ENCODE measurements at regions not wholly inside any gene's neighbourhood (a gene's known extent, or its start where the extent isn't known, plus 50 kb on each side); places are given as distances from the start of the nearest gene placed in this dataset.

DNA sequence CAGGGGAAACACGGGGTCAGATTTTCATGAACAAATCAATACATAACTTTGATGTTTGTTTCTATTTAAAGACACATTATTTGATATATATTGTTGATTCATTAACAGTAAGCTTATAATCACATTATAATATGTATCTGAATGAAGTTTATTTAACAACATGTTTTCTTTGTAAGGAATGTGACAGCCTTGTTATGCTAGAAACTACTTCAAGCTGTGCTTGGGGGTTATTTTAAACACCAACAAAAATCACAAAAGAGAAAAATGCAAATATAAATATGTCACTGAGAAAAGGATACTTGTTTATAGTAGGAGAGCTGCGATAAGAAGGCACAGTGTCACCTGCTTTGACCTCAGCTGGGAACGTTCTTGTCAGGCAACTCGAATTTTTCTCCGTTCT lies 354.6 kb upstream of the AGA start:
- intact Hi-C loops (cut with DNase I), result no loop called here
- TF ChIP-seq POLR2A (IDR thresholded peaks at IDR 0.05), result no peak
- TF ChIP-seq, protein P1, sequence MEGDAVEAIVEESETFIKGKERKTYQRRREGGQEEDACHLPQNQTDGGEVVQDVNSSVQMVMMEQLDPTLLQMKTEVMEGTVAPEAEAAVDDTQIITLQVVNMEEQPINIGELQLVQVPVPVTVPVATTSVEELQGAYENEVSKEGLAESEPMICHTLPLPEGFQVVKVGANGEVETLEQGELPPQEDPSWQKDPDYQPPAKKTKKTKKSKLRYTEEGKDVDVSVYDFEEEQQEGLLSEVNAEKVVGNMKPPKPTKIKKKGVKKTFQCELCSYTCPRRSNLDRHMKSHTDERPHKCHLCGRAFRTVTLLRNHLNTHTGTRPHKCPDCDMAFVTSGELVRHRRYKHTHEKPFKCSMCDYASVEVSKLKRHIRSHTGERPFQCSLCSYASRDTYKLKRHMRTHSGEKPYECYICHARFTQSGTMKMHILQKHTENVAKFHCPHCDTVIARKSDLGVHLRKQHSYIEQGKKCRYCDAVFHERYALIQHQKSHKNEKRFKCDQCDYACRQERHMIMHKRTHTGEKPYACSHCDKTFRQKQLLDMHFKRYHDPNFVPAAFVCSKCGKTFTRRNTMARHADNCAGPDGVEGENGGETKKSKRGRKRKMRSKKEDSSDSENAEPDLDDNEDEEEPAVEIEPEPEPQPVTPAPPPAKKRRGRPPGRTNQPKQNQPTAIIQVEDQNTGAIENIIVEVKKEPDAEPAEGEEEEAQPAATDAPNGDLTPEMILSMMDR (IDR thresholded peaks at IDR 0.05), result no peak
- WGBS, 2 donors, result 53 to 54% methylated on average over 5 of the region's 5 CpGs
- DNase-seq, result no peak
- H3K36me3 ChIP-seq, result no peaks in the 10 kb centered on the region
- H3K27me3 ChIP-seq, result no peaks in the 10 kb centered on the region
- H3K4me3 ChIP-seq (replicated peaks in 1 of 3), result no peak overlapping the region
- no peak overlapping the region for H3K27ac ChIP-seq
- H3K9me3 ChIP-seq, result no peaks in the 10 kb centered on the region
- H3K4me1 ChIP-seq, result no peaks in the 10 kb centered on the region

DNA sequence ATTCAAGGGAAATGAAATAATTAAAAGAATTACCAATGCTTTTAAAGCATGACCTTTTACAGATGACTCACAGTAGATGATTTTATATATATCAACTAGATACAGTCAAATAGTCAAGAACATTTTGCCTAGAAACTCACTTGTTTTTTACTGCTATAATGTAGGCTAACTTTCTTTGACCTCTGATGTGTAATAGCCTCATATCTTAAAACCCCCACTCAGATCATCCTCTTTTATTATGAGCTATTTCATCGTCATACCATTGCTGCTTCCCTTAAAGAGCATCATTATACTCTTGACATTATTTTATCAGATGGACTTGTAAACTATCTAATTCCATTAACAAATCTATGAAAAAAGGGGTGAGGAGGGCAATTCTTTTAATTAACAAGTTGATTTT lies 355.9 kb upstream of the AGA start:
- intact Hi-C loops (cut with DNase I), result no loop called here
- Histone ChIP-seq H3K36me3 (no peaks in the 10 kb centered on the region), H3K4me1 (no peaks in the 10 kb centered on the region), H3K27me3 (no peaks in the 10 kb centered on the region), H3K9me3 (no peaks in the 10 kb centered on the region), H3K27ac (no peak overlapping the region), H3K4me3 (replicated peaks in 1 of 3) (no peak overlapping the region)
- 51 to 52% methylated on average over 1 of the region's 1 CpG for WGBS, 2 donors
- no peak for DNase-seq
- no peak for TF ChIP-seq POLR2A (IDR thresholded peaks at IDR 0.05)
- TF ChIP-seq, protein P1 (IDR thresholded peaks at IDR 0.05), result no peak

DNA sequence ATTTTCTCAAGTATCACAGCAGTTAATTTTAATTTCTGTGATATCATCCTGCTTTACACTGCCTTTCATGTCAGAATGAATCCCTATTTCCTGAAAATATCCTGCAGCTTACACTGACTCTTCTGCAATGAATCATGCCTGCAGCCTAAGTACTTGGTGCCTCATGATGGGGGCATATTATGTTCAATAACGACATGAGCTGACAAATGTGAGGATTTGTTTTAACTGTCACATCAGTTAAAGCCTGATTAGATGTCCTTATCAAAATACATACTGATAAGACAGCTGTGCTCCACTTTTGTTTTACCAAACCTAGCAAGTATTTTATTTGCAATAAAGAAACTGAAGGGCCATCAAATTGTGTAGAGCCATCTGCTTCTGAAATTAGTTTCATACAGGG lies 359.9 kb upstream of the AGA start:
- no peaks in the 10 kb centered on the region for H3K27me3 ChIP-seq
- no peak for TF ChIP-seq POLR2A (IDR thresholded peaks at IDR 0.05)
- TF ChIP-seq, protein P1 (IDR thresholded peaks at IDR 0.05), result no peak
- no peaks in the 10 kb centered on the region for H3K4me1 ChIP-seq
- H3K9me3 ChIP-seq, result no peaks in the 10 kb centered on the region
- H3K4me3 ChIP-seq (replicated peaks in 1 of 3), result no peak overlapping the region
- intact Hi-C loops (cut with DNase I), result no loop called here
- H3K27ac ChIP-seq, result no peak overlapping the region
- no peaks in the 10 kb centered on the region for H3K36me3 ChIP-seq
- WGBS, 2 donors, result 27 to 49% methylated on average over 1 of the region's 1 CpG
- no peak for DNase-seq

DNA sequence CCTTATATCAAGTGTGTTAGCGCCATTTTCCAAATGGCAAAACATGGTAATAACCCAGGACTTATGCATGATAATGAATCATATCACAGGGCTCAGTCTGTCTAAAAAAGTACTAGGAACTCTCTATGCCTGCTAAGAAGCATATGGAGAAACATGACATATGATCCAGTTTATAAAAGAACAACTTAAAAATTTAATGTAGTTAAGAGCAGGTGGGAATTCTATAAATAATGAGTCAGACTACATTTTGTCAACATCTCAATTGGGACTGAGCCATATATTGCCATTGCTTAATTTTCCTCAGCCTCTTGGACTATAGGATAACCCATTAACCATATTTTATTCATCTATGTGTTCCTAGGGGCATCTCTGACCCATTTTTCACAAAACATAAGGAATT lies 360.4 kb upstream of the AGA start:
- intact Hi-C loops (cut with DNase I), result no loop called here
- H3K27me3 ChIP-seq, result no peaks in the 10 kb centered on the region

DNA sequence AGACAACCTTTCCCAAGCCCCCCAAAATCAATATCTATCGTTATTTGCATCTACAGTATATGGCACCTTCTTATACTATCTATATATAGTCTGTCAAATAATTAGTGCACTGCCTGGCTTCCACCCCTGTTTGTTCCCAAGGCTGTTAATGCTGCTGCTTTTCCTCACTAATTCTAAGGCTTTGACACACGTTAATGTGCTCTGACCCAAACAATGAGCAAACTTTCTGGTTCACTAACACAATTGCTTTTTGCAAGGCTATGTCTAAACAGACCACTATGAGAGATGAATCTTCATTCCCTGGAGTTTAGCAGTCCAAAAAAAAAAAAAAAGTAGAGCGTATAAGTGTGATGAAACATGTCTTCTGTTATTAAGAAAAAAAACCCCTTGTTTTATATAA lies 360.9 kb upstream of the AGA start:
- intact Hi-C loops (cut with DNase I), result no loop called here
- no peak overlapping the region for H3K4me3 ChIP-seq (replicated peaks in 1 of 3)
- no peaks in the 10 kb centered on the region for H3K27me3 ChIP-seq
- TF ChIP-seq, protein P1 (IDR thresholded peaks at IDR 0.05), result no peak
- TF ChIP-seq POLR2A (IDR thresholded peaks at IDR 0.05), result no peak
- DNase-seq, result no peak
- no peaks in the 10 kb centered on the region for H3K9me3 ChIP-seq
- no peaks in the 10 kb centered on the region for H3K4me1 ChIP-seq
- H3K36me3 ChIP-seq, result no peaks in the 10 kb centered on the region
- H3K27ac ChIP-seq, result no peak overlapping the region
- WGBS, 2 donors, result 51 to 58% methylated on average over 3 of the region's 3 CpGs

More for the DNA sequence above, 360.4 kb upstream of the AGA start:
- H3K27ac ChIP-seq, result no peak overlapping the region
- no peaks in the 10 kb centered on the region for H3K4me1 ChIP-seq
- H3K36me3 ChIP-seq, result no peaks in the 10 kb centered on the region
- no peaks in the 10 kb centered on the region for H3K9me3 ChIP-seq
- TF ChIP-seq, protein P1 (IDR thresholded peaks at IDR 0.05), result no peak
- TF ChIP-seq POLR2A (IDR thresholded peaks at IDR 0.05), result no peak
- WGBS, 2 donors, result 86 to 94% methylated on average over 1 of the region's 1 CpG
- DNase-seq, result no peak
- H3K4me3 ChIP-seq (replicated peaks in 1 of 3), result no peak overlapping the region
